ENCODE measurements at regions not wholly inside any gene's neighbourhood (a gene's known extent, or its start where the extent isn't known, plus 50 kb on each side); places are given as distances from the start of the nearest gene placed in this dataset.
"Not testable (repeated sequence)": the region's sequence is repeated elsewhere in the genome, so short reads cannot be mapped to it uniquely, and the experiment has no call there.

- no peaks in the 10 kb centered on the region for H3K36me3 ChIP-seq (ENCODE audit: control insufficient read depth in 1 of 2, insufficient read depth in 2 of 2, low read length in 2 of 2)
- H3K9me3 ChIP-seq (ENCODE audit: control insufficient read depth in 1 of 2, low read length in 2 of 2), result no peaks in the 10 kb centered on the region
- no peak overlapping the region for H3K9ac ChIP-seq (ENCODE audit: low read depth in 1 of 2, low read length in 2 of 2)
- peaks cover 4 to 5% of the 10 kb centered on the region in 2 donors for H3K27me3 ChIP-seq (ENCODE audit: control insufficient read depth in 1 of 2, insufficient read depth in 2 of 2, low read length in 2 of 2)
- H3K27ac ChIP-seq (ENCODE audit: low read depth, low read length), result no peak overlapping the region
- no peaks in the 10 kb centered on the region for H3K4me1 ChIP-seq (ENCODE audit: control insufficient read depth in 1 of 2, insufficient read depth in 2 of 2, low read length in 2 of 2)
- H3K4me3 ChIP-seq (ENCODE audit: low read depth in 1 of 2, low read length in 2 of 2), result no peak overlapping the region
Measured at GRCh38 chr5:155136216-155136850, 122.8 kb downstream of the KIF4B start.

- H3K4me3 ChIP-seq (ENCODE audit: low read depth in 1 of 2, low read length in 2 of 2), result no peak overlapping the region
- peaks cover 4 to 5% of the 10 kb centered on the region in 2 donors for H3K27me3 ChIP-seq (ENCODE audit: control insufficient read depth in 1 of 2, insufficient read depth in 2 of 2, low read length in 2 of 2)
- no peaks in the 10 kb centered on the region for H3K9me3 ChIP-seq (ENCODE audit: control insufficient read depth in 1 of 2, low read length in 2 of 2)
- H3K27ac ChIP-seq (ENCODE audit: low read depth, low read length), result no peak overlapping the region
- H3K4me1 ChIP-seq (ENCODE audit: control insufficient read depth in 1 of 2, insufficient read depth in 2 of 2, low read length in 2 of 2), result no peaks in the 10 kb centered on the region
- no peaks in the 10 kb centered on the region for H3K36me3 ChIP-seq (ENCODE audit: control insufficient read depth in 1 of 2, insufficient read depth in 2 of 2, low read length in 2 of 2)
- no peak overlapping the region for H3K9ac ChIP-seq (ENCODE audit: low read depth in 1 of 2, low read length in 2 of 2)
Measured at GRCh38 chr5:155137683-155138082, 124.1 kb downstream of the KIF4B start.

GRCh38 chr5:155140646-155141045 lies 127.1 kb downstream of the KIF4B start:
- no peak overlapping the region for H3K27ac ChIP-seq (ENCODE audit: low read depth, low read length)
- no peaks in the 10 kb centered on the region for H3K4me1 ChIP-seq (ENCODE audit: control insufficient read depth in 1 of 2, insufficient read depth in 2 of 2, low read length in 2 of 2)
- peaks cover 4 to 5% of the 10 kb centered on the region in 2 donors for H3K27me3 ChIP-seq (ENCODE audit: control insufficient read depth in 1 of 2, insufficient read depth in 2 of 2, low read length in 2 of 2)
- no peaks in the 10 kb centered on the region for H3K9me3 ChIP-seq (ENCODE audit: control insufficient read depth in 1 of 2, low read length in 2 of 2)
- H3K9ac ChIP-seq (ENCODE audit: low read depth in 1 of 2, low read length in 2 of 2), result no peak overlapping the region
- H3K36me3 ChIP-seq (ENCODE audit: control insufficient read depth in 1 of 2, insufficient read depth in 2 of 2, low read length in 2 of 2), result no peaks in the 10 kb centered on the region
- H3K4me3 ChIP-seq (ENCODE audit: low read depth in 1 of 2, low read length in 2 of 2), result no peak overlapping the region

GRCh38 chr5:155144956-155145355 lies 131.4 kb downstream of the KIF4B start:
- H3K4me3 ChIP-seq (ENCODE audit: low read depth in 1 of 2, low read length in 2 of 2), result no peak overlapping the region
- no peak overlapping the region for H3K27ac ChIP-seq (ENCODE audit: low read depth, low read length)
- H3K27me3 ChIP-seq (ENCODE audit: control insufficient read depth in 1 of 2, insufficient read depth in 2 of 2, low read length in 2 of 2), result no peaks in the 10 kb centered on the region
- H3K9me3 ChIP-seq (ENCODE audit: control insufficient read depth in 1 of 2, low read length in 2 of 2), result no peaks in the 10 kb centered on the region
- H3K36me3 ChIP-seq (ENCODE audit: control insufficient read depth in 1 of 2, insufficient read depth in 2 of 2, low read length in 2 of 2), result no peaks in the 10 kb centered on the region
- no peaks in the 10 kb centered on the region for H3K4me1 ChIP-seq (ENCODE audit: control insufficient read depth in 1 of 2, insufficient read depth in 2 of 2, low read length in 2 of 2)
- no peak overlapping the region for H3K9ac ChIP-seq (ENCODE audit: low read depth in 1 of 2, low read length in 2 of 2)

GRCh38 chr5:155147222-155147621 lies 133.7 kb downstream of the KIF4B start:
- H3K4me3 ChIP-seq (ENCODE audit: low read depth in 1 of 2, low read length in 2 of 2), result no peak overlapping the region
- no peak overlapping the region for H3K27ac ChIP-seq (ENCODE audit: low read depth, low read length)
- no peaks in the 10 kb centered on the region for H3K36me3 ChIP-seq (ENCODE audit: control insufficient read depth in 1 of 2, insufficient read depth in 2 of 2, low read length in 2 of 2)
- H3K27me3 ChIP-seq (ENCODE audit: control insufficient read depth in 1 of 2, insufficient read depth in 2 of 2, low read length in 2 of 2), result no peaks in the 10 kb centered on the region
- no peaks in the 10 kb centered on the region for H3K4me1 ChIP-seq (ENCODE audit: control insufficient read depth in 1 of 2, insufficient read depth in 2 of 2, low read length in 2 of 2)
- no peak overlapping the region for H3K9ac ChIP-seq (ENCODE audit: low read depth in 1 of 2, low read length in 2 of 2)
- no peaks in the 10 kb centered on the region for H3K9me3 ChIP-seq (ENCODE audit: control insufficient read depth in 1 of 2, low read length in 2 of 2)

GRCh38 chr5:155148694-155149093 lies 135.1 kb downstream of the KIF4B start:
- Histone ChIP-seq H3K9me3 (ENCODE audit: control insufficient read depth in 1 of 2, low read length in 2 of 2) (no peaks in the 10 kb centered on the region), H3K36me3 (ENCODE audit: control insufficient read depth in 1 of 2, insufficient read depth in 2 of 2, low read length in 2 of 2) (no peaks in the 10 kb centered on the region), H3K27me3 (ENCODE audit: control insufficient read depth in 1 of 2, insufficient read depth in 2 of 2, low read length in 2 of 2) (no peaks in the 10 kb centered on the region), H3K4me3 (ENCODE audit: low read depth in 1 of 2, low read length in 2 of 2) (no peak overlapping the region), H3K9ac (ENCODE audit: low read depth in 1 of 2, low read length in 2 of 2) (no peak overlapping the region), H3K4me1 (ENCODE audit: control insufficient read depth in 1 of 2, insufficient read depth in 2 of 2, low read length in 2 of 2) (no peaks in the 10 kb centered on the region), H3K27ac (ENCODE audit: low read depth, low read length) (no peak overlapping the region)

- Histone ChIP-seq H3K36me3 (ENCODE audit: control insufficient read depth in 1 of 2, insufficient read depth in 2 of 2, low read length in 2 of 2) (no peaks in the 10 kb centered on the region), H3K9me3 (ENCODE audit: control insufficient read depth in 1 of 2, low read length in 2 of 2) (no peaks in the 10 kb centered on the region), H3K4me3 (ENCODE audit: low read depth in 1 of 2, low read length in 2 of 2) (no peak overlapping the region), H3K9ac (ENCODE audit: low read depth in 1 of 2, low read length in 2 of 2) (no peak overlapping the region), H3K27me3 (ENCODE audit: control insufficient read depth in 1 of 2, insufficient read depth in 2 of 2, low read length in 2 of 2) (no peaks in the 10 kb centered on the region), H3K27ac (ENCODE audit: low read depth, low read length) (no peak overlapping the region), H3K4me1 (ENCODE audit: control insufficient read depth in 1 of 2, insufficient read depth in 2 of 2, low read length in 2 of 2) (no peaks in the 10 kb centered on the region)
Measured at GRCh38 chr5:155150012-155150411, 136.5 kb downstream of the KIF4B start.

- H3K9ac ChIP-seq (ENCODE audit: low read depth in 1 of 2, low read length in 2 of 2), result no peak overlapping the region
- H3K4me1 ChIP-seq (ENCODE audit: control insufficient read depth in 1 of 2, insufficient read depth in 2 of 2, low read length in 2 of 2), result no peaks in the 10 kb centered on the region
- no peaks in the 10 kb centered on the region for H3K9me3 ChIP-seq (ENCODE audit: control insufficient read depth in 1 of 2, low read length in 2 of 2)
- H3K27ac ChIP-seq (ENCODE audit: low read depth, low read length), result no peak overlapping the region
- no peaks in the 10 kb centered on the region for H3K36me3 ChIP-seq (ENCODE audit: control insufficient read depth in 1 of 2, insufficient read depth in 2 of 2, low read length in 2 of 2)
- no peak overlapping the region for H3K4me3 ChIP-seq (ENCODE audit: low read depth in 1 of 2, low read length in 2 of 2)
- H3K27me3 ChIP-seq (ENCODE audit: control insufficient read depth in 1 of 2, insufficient read depth in 2 of 2, low read length in 2 of 2), result no peaks in the 10 kb centered on the region
Measured at GRCh38 chr5:155154973-155155372, 141.4 kb downstream of the KIF4B start.

GRCh38 chr5:155163084-155163483 lies 149.5 kb downstream of the KIF4B start:
- H3K4me1 ChIP-seq (ENCODE audit: control insufficient read depth in 1 of 2, insufficient read depth in 2 of 2, low read length in 2 of 2); H3K36me3 ChIP-seq (ENCODE audit: control insufficient read depth in 1 of 2, insufficient read depth in 2 of 2, low read length in 2 of 2); H3K27me3 ChIP-seq (ENCODE audit: control insufficient read depth in 1 of 2, insufficient read depth in 2 of 2, low read length in 2 of 2); H3K9ac ChIP-seq (ENCODE audit: low read depth in 1 of 2, low read length in 2 of 2); H3K9me3 ChIP-seq (ENCODE audit: control insufficient read depth in 1 of 2, low read length in 2 of 2); H3K27ac ChIP-seq (ENCODE audit: low read depth, low read length); H3K4me3 ChIP-seq (ENCODE audit: low read depth in 1 of 2, low read length in 2 of 2): not testable (repeated sequence)

GRCh38 chr5:155167736-155168135 lies 154.2 kb downstream of the KIF4B start:
- Histone ChIP-seq H3K4me3 (ENCODE audit: low read depth in 1 of 2, low read length in 2 of 2) (no peak overlapping the region), H3K9ac (ENCODE audit: low read depth in 1 of 2, low read length in 2 of 2) (no peak overlapping the region), H3K36me3 (ENCODE audit: control insufficient read depth in 1 of 2, insufficient read depth in 2 of 2, low read length in 2 of 2) (no peaks in the 10 kb centered on the region), H3K27me3 (ENCODE audit: control insufficient read depth in 1 of 2, insufficient read depth in 2 of 2, low read length in 2 of 2) (no peaks in the 10 kb centered on the region), H3K27ac (ENCODE audit: low read depth, low read length) (no peak overlapping the region), H3K4me1 (ENCODE audit: control insufficient read depth in 1 of 2, insufficient read depth in 2 of 2, low read length in 2 of 2) (no peaks in the 10 kb centered on the region), H3K9me3 (ENCODE audit: control insufficient read depth in 1 of 2, low read length in 2 of 2) (no peaks in the 10 kb centered on the region)

GRCh38 chr5:155181542-155181941 lies 168.0 kb downstream of the KIF4B start:
- no peak overlapping the region for H3K9ac ChIP-seq (ENCODE audit: low read depth in 1 of 2, low read length in 2 of 2)
- H3K4me1 ChIP-seq (ENCODE audit: control insufficient read depth in 1 of 2, insufficient read depth in 2 of 2, low read length in 2 of 2), result no peaks in the 10 kb centered on the region
- no peaks in the 10 kb centered on the region for H3K9me3 ChIP-seq (ENCODE audit: control insufficient read depth in 1 of 2, low read length in 2 of 2)
- no peaks in the 10 kb centered on the region for H3K36me3 ChIP-seq (ENCODE audit: control insufficient read depth in 1 of 2, insufficient read depth in 2 of 2, low read length in 2 of 2)
- no peak overlapping the region for H3K27ac ChIP-seq (ENCODE audit: low read depth, low read length)
- H3K4me3 ChIP-seq (ENCODE audit: low read depth in 1 of 2, low read length in 2 of 2), result no peak overlapping the region
- no peaks in the 10 kb centered on the region for H3K27me3 ChIP-seq (ENCODE audit: control insufficient read depth in 1 of 2, insufficient read depth in 2 of 2, low read length in 2 of 2)
